VCaP (cell line): ENCODE measurements at regions not wholly inside any gene's neighbourhood (a gene's known extent, or its start where the extent isn't known, plus 50 kb on each side); places are given as distances from the start of the nearest gene placed in this dataset.

Experiments
- H3K27ac ChIP-seq: fragments of 450-650 bp; 2 replicates; pipeline ENCODE4 v1.5.1; 2017
- CTCF ChIP-seq: fragments of 450-650 bp; conservative IDR thresholded peaks from 2 replicates; pipeline ENCODE4 v1.5.1; 2017; ENCODE audit warnings: mild to moderate bottlenecking, moderate library complexity

- H3K27ac ChIP-seq = no peak overlapping the region
- no peak for TF ChIP-seq CTCF
These were observed 60.0 kb downstream of the PRL start for GRCh38 chr6:22236626-22237414.
